GM19397 (cell line): ENCODE measurements at regions not wholly inside any gene's neighbourhood (a gene's known extent, or its start where the extent isn't known, plus 50 kb on each side); places are given as distances from the start of the nearest gene placed in this dataset.

ENCODE experiments used
- ATAC-seq: cut with Tn5 transposase; IDR thresholded peaks from one replicate; pipeline ENCODE4 v1.9.1; 2021; ENCODE audit warnings: mild to moderate bottlenecking, moderate library complexity; ENCODE audit not compliant: unreplicated experiment

- no peak for ATAC-seq
Measured at GRCh38 chr1:219289171-219289570, 115.5 kb downstream of the LYPLAL1 start.

DNA sequence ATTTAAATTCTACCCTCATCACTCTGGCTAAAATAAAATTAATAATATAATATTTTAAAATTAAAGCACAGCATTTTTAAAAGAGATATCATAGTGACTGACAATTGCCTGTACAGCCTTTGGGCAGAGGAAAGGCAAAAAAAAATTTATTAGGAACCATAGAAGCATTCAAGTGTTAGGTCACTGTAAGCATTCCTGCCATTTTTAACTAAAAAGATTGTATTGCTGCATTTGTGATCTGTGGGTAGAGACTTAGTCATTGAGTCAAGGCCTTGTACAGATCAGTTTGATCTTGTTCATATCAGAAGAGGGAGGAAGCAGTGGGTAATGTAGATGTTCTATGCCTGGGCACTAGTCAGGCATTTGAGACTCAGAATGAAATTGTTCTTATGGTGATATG is 109.9 kb downstream of the LYPLAL1 start:
- ATAC-seq = no peak

GRCh38 chr1:219281831-219282230 is 108.2 kb downstream of the LYPLAL1 start:
- ATAC-seq = no peak

- no peak for ATAC-seq
Measured at GRCh38 chr1:219279017-219279770, 105.5 kb downstream of the LYPLAL1 start.

- ATAC-seq = no peak
Measured at GRCh38 chr1:219278288-219278687, 104.6 kb downstream of the LYPLAL1 start.

- no peak for ATAC-seq
Measured at GRCh38 chr1:219277304-219278105, 103.8 kb downstream of the LYPLAL1 start.

DNA sequence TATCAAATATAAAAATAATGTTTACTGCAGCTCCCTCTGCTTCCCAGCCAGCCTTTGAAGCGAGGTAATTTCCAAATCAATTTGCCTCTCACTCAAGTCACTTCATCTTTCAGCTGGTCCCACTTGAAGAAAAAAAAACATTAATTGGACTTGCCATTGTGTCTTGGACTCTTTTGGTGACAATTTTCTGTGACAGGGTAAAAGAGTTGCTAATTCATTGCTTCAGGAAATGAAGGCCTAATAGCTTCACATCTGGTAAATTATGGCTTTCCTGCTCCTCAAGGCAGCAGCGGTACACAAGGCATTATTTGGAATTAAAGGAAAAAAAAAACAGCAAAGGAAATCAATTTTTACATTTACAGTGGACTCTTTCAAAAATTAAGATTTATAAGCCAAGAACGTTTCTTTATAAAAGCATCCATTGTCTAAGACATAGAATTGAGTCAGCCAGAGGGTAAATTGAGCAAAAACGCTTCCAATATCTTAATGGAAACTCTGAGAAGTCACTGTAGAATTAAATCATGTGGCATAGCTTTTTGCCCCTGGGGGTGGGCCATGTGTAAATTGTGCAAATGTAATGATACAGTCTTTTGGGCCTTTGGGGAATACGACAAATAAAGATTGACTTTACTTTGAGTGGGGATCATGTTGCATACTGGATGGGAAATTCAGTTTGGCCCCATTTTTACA is 102.5 kb downstream of the LYPLAL1 start:
- no peak for ATAC-seq

DNA sequence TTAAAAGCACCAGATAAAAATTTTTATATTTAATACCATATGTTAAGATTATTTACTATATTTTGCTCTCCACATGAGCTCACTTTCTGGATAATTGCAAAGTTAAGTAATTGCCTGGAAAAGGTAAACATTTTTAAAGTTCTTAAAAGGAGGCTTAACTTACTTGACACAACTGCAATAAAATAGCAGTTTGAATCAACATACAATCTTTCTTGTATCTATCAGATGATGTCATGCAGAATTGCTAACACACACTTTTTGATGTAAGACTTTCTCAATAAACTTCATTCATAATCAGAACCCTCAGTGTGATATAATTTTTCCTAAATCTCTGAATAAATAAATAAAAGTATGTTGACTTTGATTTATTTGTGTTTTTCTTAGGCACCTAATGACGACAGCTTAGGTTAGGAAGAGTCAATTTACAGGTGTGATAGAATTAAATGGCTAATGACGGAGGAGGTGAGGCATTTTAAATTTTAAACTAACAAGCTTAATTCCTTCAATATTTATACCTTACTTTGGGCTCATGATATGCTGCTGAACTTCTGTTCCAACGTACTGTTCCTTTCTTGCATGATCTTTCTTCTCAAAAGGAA is 99.5 kb downstream of the LYPLAL1 start:
- ATAC-seq = no peak

GRCh38 chr1:219271818-219272535 is 98.3 kb downstream of the LYPLAL1 start:
- no peak for ATAC-seq

DNA sequence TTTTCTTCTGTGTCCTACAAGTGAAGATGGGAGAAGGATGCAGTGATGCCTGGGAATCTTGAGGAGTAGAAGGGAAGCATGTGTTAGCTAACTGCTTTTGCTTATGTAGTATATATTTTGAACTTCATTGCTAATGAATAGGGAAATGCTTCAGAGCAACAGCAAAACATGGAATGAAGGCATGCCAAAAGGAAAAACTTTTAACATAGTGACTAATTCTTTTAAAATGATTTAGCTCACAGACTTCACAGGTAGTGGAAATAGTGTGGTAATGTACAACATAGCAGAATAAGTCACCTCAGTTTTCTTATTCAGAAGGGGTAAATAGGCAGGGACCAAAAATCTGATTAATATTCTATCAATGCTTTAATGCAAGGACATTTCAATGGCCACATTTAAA is 95.5 kb downstream of the LYPLAL1 start:
- ATAC-seq = no peak

DNA sequence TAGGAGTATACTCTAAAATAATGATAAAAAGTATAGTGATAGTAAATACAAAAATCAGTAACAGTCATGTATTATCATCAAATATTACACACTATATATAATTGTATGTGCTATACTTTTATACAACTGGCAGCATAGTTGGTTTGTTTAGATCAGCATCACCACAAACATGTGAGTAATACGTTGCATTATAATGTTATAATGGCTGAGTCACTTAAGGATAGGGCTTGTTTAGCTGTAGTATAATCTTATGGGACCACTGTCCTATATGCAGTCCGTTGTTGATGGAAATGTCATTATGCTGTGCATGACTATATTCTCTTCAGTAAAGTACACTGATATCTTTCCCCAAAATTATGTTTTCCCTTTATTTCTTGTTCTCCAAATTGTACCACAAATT is 92.8 kb downstream of the LYPLAL1 start:
- no peak for ATAC-seq

DNA sequence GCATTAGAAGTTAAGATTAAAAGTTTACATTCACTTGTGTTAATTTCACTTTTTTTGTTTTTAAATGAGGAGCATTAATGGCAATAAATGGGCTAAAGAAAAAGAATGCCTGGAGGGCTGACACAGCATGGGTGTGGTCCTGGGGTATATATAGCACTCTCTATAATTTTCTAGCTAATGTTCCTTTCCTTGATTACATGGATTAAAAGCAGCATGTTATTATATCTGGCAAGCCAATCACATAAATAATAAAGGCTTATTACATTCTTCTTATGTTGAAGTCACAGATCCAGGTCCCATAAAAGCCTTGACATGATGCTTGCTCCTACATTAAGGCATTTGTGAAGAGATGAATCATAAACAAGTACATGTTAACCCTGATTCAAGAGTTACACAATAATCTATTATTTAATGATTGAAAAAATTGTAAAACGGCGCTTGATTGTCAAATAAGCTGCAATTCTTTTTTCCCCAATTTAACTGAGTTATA is 91.4 kb downstream of the LYPLAL1 start:
- no peak for ATAC-seq

- ATAC-seq = no peak
Measured at GRCh38 chr1:219264561-219264960, 90.9 kb downstream of the LYPLAL1 start.
